GM12872 (cell line): ENCODE measurements at regions not wholly inside any gene's neighbourhood (a gene's known extent, or its start where the extent isn't known, plus 50 kb on each side); places are given as distances from the start of the nearest gene placed in this dataset.

ENCODE experiments used
- CTCF ChIP-seq: IDR thresholded peaks from 3 replicates; pipeline ENCODE4 v1.5.1; 2011; ENCODE audit warnings: low read depth, mild to moderate bottlenecking, low read length, moderate library complexity; ENCODE audit not compliant: insufficient read depth

GRCh38 chr15:36160351-36160750 is 419.1 kb upstream of the CDIN1 start:
- TF ChIP-seq CTCF: no peak

- no peak for TF ChIP-seq CTCF
These were observed 418.3 kb upstream of the CDIN1 start for GRCh38 chr15:36161108-36161507.

GRCh38 chr15:36161771-36162212 is 417.6 kb upstream of the CDIN1 start:
- no peak for TF ChIP-seq CTCF

GRCh38 chr15:36172955-36173354 is 406.5 kb upstream of the CDIN1 start:
- no peak for TF ChIP-seq CTCF

GRCh38 chr15:36175186-36175740 is 404.2 kb upstream of the CDIN1 start:
- no peak for TF ChIP-seq CTCF

GRCh38 chr15:36175741-36176291 is 403.6 kb upstream of the CDIN1 start:
- TF ChIP-seq CTCF: no peak

- TF ChIP-seq CTCF: no peak
These were observed 401.7 kb upstream of the CDIN1 start for GRCh38 chr15:36177590-36178302.
